GM19467 (cell line): ENCODE measurements at regions not wholly inside any gene's neighbourhood (a gene's known extent, or its start where the extent isn't known, plus 50 kb on each side); places are given as distances from the start of the nearest gene placed in this dataset.

Experiments
- ATAC-seq: cut with Tn5 transposase; IDR thresholded peaks from one replicate; pipeline ENCODE4 v1.9.1; 2021; ENCODE audit warnings: mild to moderate bottlenecking, moderate library complexity; ENCODE audit not compliant: unreplicated experiment

- ATAC-seq = no peak
These were observed 1544.2 kb upstream of the TMEFF2 start for GRCh38 chr2:193738892-193739291.

GRCh38 chr2:193712912-193713311 lies 1518.2 kb upstream of the TMEFF2 start:
- ATAC-seq = no peak

- no peak for ATAC-seq
These were observed 1508.7 kb upstream of the TMEFF2 start for GRCh38 chr2:193703411-193703810.

- ATAC-seq = no peak
These were observed 1506.8 kb upstream of the TMEFF2 start for GRCh38 chr2:193701484-193701883.

GRCh38 chr2:193695367-193695766 lies 1500.6 kb upstream of the TMEFF2 start:
- ATAC-seq = no peak

- ATAC-seq = no peak
These were observed 1499.0 kb upstream of the TMEFF2 start for GRCh38 chr2:193693758-193694157.

GRCh38 chr2:193690572-193690971 lies 1495.8 kb upstream of the TMEFF2 start:
- no peak for ATAC-seq

- no peak for ATAC-seq
These were observed 1492.5 kb upstream of the TMEFF2 start for GRCh38 chr2:193687195-193687594.

- no peak for ATAC-seq
These were observed 1485.1 kb upstream of the TMEFF2 start for GRCh38 chr2:193679847-193680246.

- ATAC-seq = no peak
These were observed 1475.7 kb upstream of the TMEFF2 start for GRCh38 chr2:193670478-193670877.

- no peak for ATAC-seq
These were observed 1474.0 kb upstream of the TMEFF2 start for GRCh38 chr2:193668557-193669323.

- ATAC-seq = no peak
These were observed 1433.2 kb upstream of the TMEFF2 start for GRCh38 chr2:193627927-193628272.

- no peak for ATAC-seq
These were observed 1432.6 kb upstream of the TMEFF2 start for GRCh38 chr2:193627187-193627926.

GRCh38 chr2:193608451-193608850 lies 1413.7 kb upstream of the TMEFF2 start:
- no peak for ATAC-seq

GRCh38 chr2:193590831-193591230 lies 1396.1 kb upstream of the TMEFF2 start:
- no peak for ATAC-seq

- ATAC-seq = peak; percentile 84
These were observed 1389.8 kb upstream of the TMEFF2 start for GRCh38 chr2:193584522-193584938.

GRCh38 chr2:193583638-193584400 lies 1389.1 kb upstream of the TMEFF2 start:
- no peak for ATAC-seq

- ATAC-seq = no peak
These were observed 1387.1 kb upstream of the TMEFF2 start for GRCh38 chr2:193581807-193582206.

GRCh38 chr2:193580176-193580950 lies 1385.6 kb upstream of the TMEFF2 start:
- no peak for ATAC-seq

GRCh38 chr2:193566886-193567285 lies 1372.2 kb upstream of the TMEFF2 start:
- no peak for ATAC-seq

- ATAC-seq = no peak
These were observed 1371.5 kb upstream of the TMEFF2 start for GRCh38 chr2:193566276-193566675.
